Pancreas (tissue), 10 donors: ENCODE measurements at regions not wholly inside any gene's neighbourhood (a gene's known extent, or its start where the extent isn't known, plus 50 kb on each side); places are given as distances from the start of the nearest gene placed in this dataset.

ENCODE experiments used
- ATAC-seq, 4 donors: fragments of 200-7000 bp; cut with Tn5 transposase; one replicate each; pipeline versions ENCODE4 v1.8.0 to v1.9.1; 2020; ENCODE audit warnings: mild to moderate bottlenecking in 4 of 4, moderate library complexity in 4 of 4
- DNase-seq, 6 donors: peaks; one replicate each; pipeline ENCODE4 v3.0.0-alpha.2; 2020
- FAIRE-seq: peaks from 2 replicates; lab custom pipeline; 2012; peaks lifted over from hg19 to GRCh38; lab: Jason Lieb, UNC
- H3K27ac ChIP-seq, 4 donors: fragments of 200-600 bp; sonication (generic); 1 replicate in 3 of 4; 2 replicates in 1 of 4; pipeline versions ENCODE4 v1.5.0 to v1.8.0; 2020
- H3K27me3 ChIP-seq, 4 donors: fragments of 200-600 bp; one replicate each; pipeline ENCODE4 v1.8.0; 2021
- H3K36me3 ChIP-seq, 3 donors: fragments of 200-600 bp; sonication (generic) in 1 of 3; one replicate each; pipeline versions ENCODE4 v1.5.0 to v1.8.0; 2020 to 2021
- H3K4me1 ChIP-seq, 3 donors: fragments of 200-600 bp; one replicate each; pipeline ENCODE4 v1.8.0; 2021
- H3K4me3 ChIP-seq, 4 donors: fragments of 200-600 bp; sonication (generic) in 2 of 4; one replicate each; pipeline versions ENCODE4 v1.5.0 to v1.8.0; 2020 to 2021
- H3K9me3 ChIP-seq, 4 donors: fragments of 200-600 bp; one replicate each; pipeline ENCODE4 v1.8.0; 2021
- CTCF ChIP-seq, 4 donors: fragments of 200-600 bp; sonication (generic) in 3 of 4; IDR thresholded peaks; one replicate each; pipeline versions ENCODE4 v1.5.0 to v1.8.0; 2021; ENCODE audit warnings: antibody characterized with exemption in 4 of 4
- WGBS, 2 donors: extraction: QIAGEN DNeasy Blood & Tissue Kit; methylation state at CpG; one replicate each; pipeline ENCODE4 v1.1.7; 2013; 5-methylcytosine and 5-hydroxymethylcytosine counted together
- intact Hi-C, 3 donors: fragments of 100-400 bp; cut with DNase I; formaldehyde crosslinking; loops; one replicate each; pipeline versions ENCODE4 v1.11.1 to v1.14.2; 2022
- donor health status: healthy with polysubstance abuse.
- donor health status: DM: no; HTN: no; CAD: no; lungs with moderate emphysema.
- donor health status: DM: no; HTN: no; CAD: no.
- donor health status: control.
- donor health status: control.
- donor health status: Bipolar disorder and iron deficiency.
- donor health status: DM: yes; HTN: yes; CAD: no.
- donor health status: DM: no; HTN: no; CAD: no.
- donor health status: DM: no; HTN: no; CAD: no.
- donor health status: DM: yes; HTN: yes; CAD: no.

GRCh38 chr10:107490389-107490788, 325.9 kb upstream of the SORCS1 start:
- DNase-seq (no peak), FAIRE-seq (no peak), ATAC-seq (no peak)
- intact Hi-C loops, result no loop called here
- H3K36me3 ChIP-seq, result no peaks in the 10 kb centered on the region
- WGBS, 2 donors, result 80 to 91% methylated on average over 2 of the region's 2 CpGs
- no peak overlapping the region for H3K4me3 ChIP-seq
- no peaks in the 10 kb centered on the region for H3K4me1 ChIP-seq
- H3K27ac ChIP-seq, result no peak overlapping the region
- TF ChIP-seq CTCF (IDR thresholded peaks at IDR 0.05), result no peak
- H3K27me3 ChIP-seq, result no peaks in the 10 kb centered on the region
- H3K9me3 ChIP-seq, result no peaks in the 10 kb centered on the region

GRCh38 chr10:107487284-107487683, 322.8 kb upstream of the SORCS1 start:
- ATAC-seq (no peak), DNase-seq (no peak), FAIRE-seq (no peak)
- no peaks in the 10 kb centered on the region for H3K36me3 ChIP-seq
- intact Hi-C loops, result no loop called here
- no peaks in the 10 kb centered on the region for H3K27me3 ChIP-seq
- TF ChIP-seq CTCF (IDR thresholded peaks at IDR 0.05), result no peak
- H3K27ac ChIP-seq, result no peak overlapping the region
- H3K4me1 ChIP-seq, result no peaks in the 10 kb centered on the region
- H3K4me3 ChIP-seq, result no peak overlapping the region
- WGBS, 2 donors, result 58 to 71% methylated on average over 4 of the region's 4 CpGs
- no peaks in the 10 kb centered on the region for H3K9me3 ChIP-seq

- Histone ChIP-seq H3K27me3 (no peaks in the 10 kb centered on the region), H3K9me3 (no peaks in the 10 kb centered on the region), H3K36me3 (no peaks in the 10 kb centered on the region), H3K4me3 (no peak overlapping the region), H3K27ac (no peak overlapping the region), H3K4me1 (no peaks in the 10 kb centered on the region)
- intact Hi-C loops, result no loop called here
- WGBS, 2 donors, result 43 to 54% methylated on average over 2 of the region's 2 CpGs
- no peak for DNase-seq
- ATAC-seq, result no peak
- no peak for FAIRE-seq
- no peak for TF ChIP-seq CTCF (IDR thresholded peaks at IDR 0.05)
These were observed 320.5 kb upstream of the SORCS1 start for GRCh38 chr10:107485019-107485418.

- no peak for ATAC-seq
These were observed 317.4 kb upstream of the SORCS1 start for GRCh38 chr10:107481881-107482280.

GRCh38 chr10:107481224-107481623, 316.7 kb upstream of the SORCS1 start:
- Histone ChIP-seq H3K27me3 (no peaks in the 10 kb centered on the region), H3K9me3 (no peaks in the 10 kb centered on the region), H3K4me3 (no peak overlapping the region), H3K27ac (no peak overlapping the region), H3K36me3 (no peaks in the 10 kb centered on the region), H3K4me1 (no peaks in the 10 kb centered on the region)
- DNase-seq, result no peak
- FAIRE-seq, result no peak
- no peak for ATAC-seq
- intact Hi-C loops, result no loop called here
- TF ChIP-seq CTCF (IDR thresholded peaks at IDR 0.05), result no peak
- WGBS, 2 donors, result 57 to 69% methylated on average over 6 of the region's 6 CpGs

More at GRCh38 chr10:107481881-107482280, 317.4 kb upstream of the SORCS1 start:
- H3K27me3 ChIP-seq, result no peaks in the 10 kb centered on the region
- TF ChIP-seq CTCF (IDR thresholded peaks at IDR 0.05), result no peak
- DNase-seq (no peak), FAIRE-seq (no peak)
- intact Hi-C loops, result no loop called here
- H3K4me3 ChIP-seq, result no peak overlapping the region
- H3K9me3 ChIP-seq, result no peaks in the 10 kb centered on the region
- 66 to 68% methylated on average over 7 of the region's 7 CpGs for WGBS, 2 donors
- no peaks in the 10 kb centered on the region for H3K4me1 ChIP-seq
- H3K27ac ChIP-seq, result no peak overlapping the region
- no peaks in the 10 kb centered on the region for H3K36me3 ChIP-seq
